CD4-positive, CD25-positive, alpha-beta regulatory T cell (primary cell): ENCODE measurements at regions not wholly inside any gene's neighbourhood (a gene's known extent, or its start where the extent isn't known, plus 50 kb on each side); places are given as distances from the start of the nearest gene placed in this dataset.
"Not testable (repeated sequence)": the region's sequence is repeated elsewhere in the genome, so short reads cannot be mapped to it uniquely, and the experiment has no call there.

Source experiments
- ATAC-seq, 2 donors: fragments of 150-1000 bp; cut with Tn5 transposase; one replicate each; pipeline ENCODE4 v1.10.0; 2021; ENCODE audit warnings: low read depth in 2 of 2, moderate number of reproducible peaks in 2 of 2, moderate library complexity in 1 of 2
- DNase-seq, 3 donors: peaks; one replicate each; pipeline versions ENCODE4 v3.0.0 to v3.0.0-alpha.2; 2012 to 2022; ENCODE audit warnings: mixed read lengths in 1 of 3
- H3K27ac ChIP-seq: one replicate; pipeline ENCODE4 v1.7.0; 2013; ENCODE audit warnings: mild to moderate bottlenecking, low read length; ENCODE audit not compliant: insufficient read depth, poor library complexity, severe bottlenecking
- H3K27me3 ChIP-seq: one replicate; pipeline ENCODE4 v1.7.0; 2013; ENCODE audit warnings: low read length; ENCODE audit not compliant: control insufficient read depth, insufficient read depth
- H3K36me3 ChIP-seq: one replicate; pipeline ENCODE4 v1.7.0; 2013; ENCODE audit warnings: mild to moderate bottlenecking, low read length, moderate library complexity; ENCODE audit not compliant: control insufficient read depth, insufficient read depth
- H3K4me1 ChIP-seq: 2 replicates; pipeline ENCODE4 v1.7.0; 2013; ENCODE audit warnings: mild to moderate bottlenecking, low read length; ENCODE audit not compliant: insufficient read depth, control insufficient read depth, poor library complexity, severe bottlenecking
- H3K4me3 ChIP-seq: one replicate; pipeline ENCODE4 v1.7.0; 2013; ENCODE audit warnings: low read depth, mild to moderate bottlenecking, low read length, moderate library complexity
- H3K9me3 ChIP-seq, 2 experiments: 1 replicate in 1 of 2; 2 replicates in 1 of 2; pipeline ENCODE4 v1.7.0; 2013; ENCODE audit warnings: low read length in 2 of 2, mild to moderate bottlenecking in 1 of 2, moderate library complexity in 1 of 2; ENCODE audit not compliant: control insufficient read depth in 2 of 2
- H3K27ac Mint-ChIP-seq, 3 donors: one replicate each; pipeline ENCODE4 v1.8.0; 2020 to 2022; ENCODE audit warnings: mild to moderate bottlenecking in 3 of 3, mixed read lengths in 3 of 3, moderate library complexity in 2 of 3
- H3K27me3 Mint-ChIP-seq: one replicate; pipeline ENCODE4 v1.8.0; 2022; ENCODE audit warnings: mild to moderate bottlenecking, mixed read lengths
- H3K36me3 Mint-ChIP-seq: one replicate; pipeline ENCODE4 v1.8.0; 2020; ENCODE audit warnings: mixed read lengths
- H3K4me1 Mint-ChIP-seq, 4 donors: one replicate each; pipeline ENCODE4 v1.8.0; 2020 to 2022; ENCODE audit warnings: mixed read lengths in 4 of 4, mild to moderate bottlenecking in 1 of 4
- H3K4me3 Mint-ChIP-seq, 4 donors: one replicate each; pipeline ENCODE4 v1.8.0; 2020 to 2022; ENCODE audit warnings: mild to moderate bottlenecking in 4 of 4, mixed read lengths in 4 of 4, moderate library complexity in 3 of 4
- H3K9me3 Mint-ChIP-seq, 7 donors: one replicate each; pipeline ENCODE4 v1.8.0; 2020 to 2022; ENCODE audit warnings: mixed read lengths in 7 of 7, mild to moderate bottlenecking in 3 of 7, moderate library complexity in 2 of 7

DNA sequence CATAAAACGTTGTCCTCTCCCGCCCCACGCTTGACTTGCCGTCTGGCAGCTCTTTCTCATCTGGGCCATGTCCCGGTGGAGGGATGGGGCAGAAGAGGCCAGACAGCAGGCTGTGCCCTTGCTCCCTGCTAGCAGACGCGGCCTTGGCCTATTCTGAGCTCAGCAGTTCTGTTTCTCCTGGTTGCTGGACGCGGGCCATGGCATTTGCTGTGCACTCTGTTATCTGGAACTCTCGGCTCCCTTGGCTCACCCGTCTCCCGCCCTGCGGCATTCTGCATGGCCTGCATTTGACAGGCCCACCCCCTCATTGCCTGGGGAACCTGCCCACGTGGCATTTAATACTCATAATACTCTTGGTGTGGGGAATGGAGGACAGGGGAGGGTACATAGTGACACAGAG lies 146.3 kb downstream of the BCL2L11 start:
- H3K4me3 ChIP-seq, H3K4me1 ChIP-seq, H3K27me3 Mint-ChIP-seq, H3K27ac ChIP-seq, ATAC-seq, H3K4me3 Mint-ChIP-seq, H3K36me3 ChIP-seq, H3K27me3 ChIP-seq, DNase-seq, H3K36me3 Mint-ChIP-seq, H3K4me1 Mint-ChIP-seq, H3K9me3 Mint-ChIP-seq, H3K9me3 ChIP-seq, H3K27ac Mint-ChIP-seq: not testable (repeated sequence)

DNA sequence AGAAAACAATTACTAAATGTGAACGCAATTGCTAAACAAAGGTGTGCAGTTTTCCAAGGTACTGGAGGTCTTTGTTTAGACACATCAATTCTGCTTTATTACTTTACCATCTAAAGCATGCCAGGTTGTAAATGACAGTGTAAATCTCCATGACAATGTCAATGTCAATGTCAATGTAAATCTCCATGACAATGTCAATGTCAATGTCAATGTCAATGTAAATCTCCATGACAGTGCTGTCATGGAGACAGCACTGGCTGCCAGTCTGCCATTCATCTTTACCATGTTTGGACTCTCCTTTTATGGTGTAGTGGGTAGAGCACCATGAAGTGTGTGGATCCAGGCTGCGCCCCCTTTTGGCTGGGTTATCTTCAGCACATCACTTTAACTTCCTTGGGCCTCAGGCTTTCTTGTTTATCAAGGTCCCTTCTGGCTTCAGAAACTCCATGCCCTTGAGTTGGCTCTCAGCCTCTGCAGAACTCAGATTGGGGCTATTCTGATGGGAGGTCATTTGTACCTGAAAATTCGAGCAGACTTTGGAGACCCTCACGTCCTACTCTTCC lies 149.1 kb downstream of the BCL2L11 start:
- H3K27ac Mint-ChIP-seq, H3K9me3 Mint-ChIP-seq, H3K36me3 Mint-ChIP-seq, H3K36me3 ChIP-seq, ATAC-seq, H3K27me3 Mint-ChIP-seq, H3K4me3 Mint-ChIP-seq, H3K4me1 Mint-ChIP-seq, DNase-seq, H3K27me3 ChIP-seq, H3K4me1 ChIP-seq, H3K27ac ChIP-seq, H3K9me3 ChIP-seq, H3K4me3 ChIP-seq: not testable (repeated sequence)

DNA sequence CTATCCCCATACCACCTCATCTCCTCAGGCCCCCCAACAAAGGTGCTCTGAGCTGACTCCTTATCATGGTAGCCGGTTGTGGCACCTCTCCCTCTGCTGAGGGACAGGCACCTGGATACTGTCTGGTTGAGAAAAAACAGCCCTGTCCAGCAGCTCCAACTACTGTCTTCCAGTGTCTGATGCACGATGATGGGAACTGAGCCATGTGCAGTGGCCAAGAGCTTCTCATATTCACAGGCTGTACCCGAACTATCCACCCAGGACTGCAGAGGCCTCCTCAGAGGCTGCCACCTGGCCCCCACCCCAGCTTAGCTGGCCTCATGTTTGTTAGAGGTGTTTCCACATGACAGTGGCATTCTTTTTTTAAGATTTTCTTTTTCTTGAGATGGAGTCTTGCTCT lies 149.9 kb downstream of the BCL2L11 start:
- H3K36me3 ChIP-seq, H3K27ac Mint-ChIP-seq, H3K27me3 Mint-ChIP-seq, H3K4me1 ChIP-seq, H3K4me3 Mint-ChIP-seq, H3K27ac ChIP-seq, DNase-seq, H3K4me1 Mint-ChIP-seq, H3K36me3 Mint-ChIP-seq, H3K9me3 ChIP-seq, H3K4me3 ChIP-seq, H3K27me3 ChIP-seq, ATAC-seq, H3K9me3 Mint-ChIP-seq: not testable (repeated sequence)

DNA sequence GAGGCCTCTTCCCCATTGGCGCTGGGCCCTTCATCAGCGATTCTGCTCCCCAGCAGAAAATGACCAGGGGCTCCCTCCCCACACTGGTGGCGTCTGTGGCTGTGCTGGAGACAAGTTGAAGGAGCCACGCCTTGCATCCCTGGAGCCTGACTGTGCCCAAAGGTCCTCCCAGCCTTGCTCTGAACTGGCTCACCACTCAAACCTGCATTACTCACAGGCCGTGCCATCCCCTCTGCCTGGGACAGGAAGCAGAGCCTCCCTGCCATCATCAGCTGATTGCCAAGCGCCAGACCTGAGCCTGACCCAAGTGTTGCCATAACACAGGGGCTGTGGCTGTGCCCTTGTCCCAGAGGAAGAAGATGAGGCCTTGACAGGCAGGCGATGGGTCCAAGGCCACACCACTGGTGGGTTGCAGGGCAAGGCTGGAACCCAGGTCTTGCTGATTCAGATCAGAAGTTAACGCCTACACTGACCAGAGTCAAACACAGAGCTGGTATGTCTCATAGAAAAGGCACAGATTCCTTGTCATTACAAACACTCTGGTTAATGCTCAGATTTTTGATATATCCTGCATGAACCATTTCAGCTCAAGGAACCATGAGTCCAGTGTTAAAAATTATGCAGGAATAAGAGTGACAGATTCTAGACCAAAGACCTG lies 151.1 kb downstream of the BCL2L11 start:
- not testable (repeated sequence) for H3K27ac ChIP-seq, H3K9me3 Mint-ChIP-seq, H3K4me1 Mint-ChIP-seq, H3K36me3 ChIP-seq, H3K4me1 ChIP-seq, H3K27me3 ChIP-seq, H3K4me3 Mint-ChIP-seq, H3K9me3 ChIP-seq, H3K27ac Mint-ChIP-seq, ATAC-seq, H3K4me3 ChIP-seq, DNase-seq, H3K27me3 Mint-ChIP-seq, H3K36me3 Mint-ChIP-seq

DNA sequence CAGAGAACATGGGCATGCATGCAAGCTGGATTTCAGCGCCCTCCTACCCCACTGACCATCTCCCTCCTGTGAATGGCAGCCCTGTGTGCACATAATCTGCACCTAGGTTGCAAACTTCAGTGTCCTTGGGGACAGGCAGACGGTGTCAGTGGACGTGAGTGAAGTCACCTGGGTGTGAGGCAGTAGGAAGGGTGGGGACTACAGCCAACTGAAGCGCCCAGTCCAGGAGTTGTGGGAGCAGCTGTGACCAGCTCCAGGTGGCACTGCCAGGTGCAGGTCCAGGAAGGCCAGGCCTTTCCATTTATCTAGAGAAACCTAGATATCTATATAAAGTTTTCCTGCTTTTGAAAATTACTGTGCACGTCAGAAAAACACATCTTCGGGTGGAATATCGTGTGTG lies 152.3 kb downstream of the BCL2L11 start:
- H3K4me3 Mint-ChIP-seq, H3K27me3 Mint-ChIP-seq, H3K36me3 ChIP-seq, H3K36me3 Mint-ChIP-seq, ATAC-seq, H3K27me3 ChIP-seq, H3K27ac ChIP-seq, H3K4me1 Mint-ChIP-seq, H3K27ac Mint-ChIP-seq, DNase-seq, H3K9me3 ChIP-seq, H3K4me3 ChIP-seq, H3K4me1 ChIP-seq, H3K9me3 Mint-ChIP-seq: not testable (repeated sequence)

DNA sequence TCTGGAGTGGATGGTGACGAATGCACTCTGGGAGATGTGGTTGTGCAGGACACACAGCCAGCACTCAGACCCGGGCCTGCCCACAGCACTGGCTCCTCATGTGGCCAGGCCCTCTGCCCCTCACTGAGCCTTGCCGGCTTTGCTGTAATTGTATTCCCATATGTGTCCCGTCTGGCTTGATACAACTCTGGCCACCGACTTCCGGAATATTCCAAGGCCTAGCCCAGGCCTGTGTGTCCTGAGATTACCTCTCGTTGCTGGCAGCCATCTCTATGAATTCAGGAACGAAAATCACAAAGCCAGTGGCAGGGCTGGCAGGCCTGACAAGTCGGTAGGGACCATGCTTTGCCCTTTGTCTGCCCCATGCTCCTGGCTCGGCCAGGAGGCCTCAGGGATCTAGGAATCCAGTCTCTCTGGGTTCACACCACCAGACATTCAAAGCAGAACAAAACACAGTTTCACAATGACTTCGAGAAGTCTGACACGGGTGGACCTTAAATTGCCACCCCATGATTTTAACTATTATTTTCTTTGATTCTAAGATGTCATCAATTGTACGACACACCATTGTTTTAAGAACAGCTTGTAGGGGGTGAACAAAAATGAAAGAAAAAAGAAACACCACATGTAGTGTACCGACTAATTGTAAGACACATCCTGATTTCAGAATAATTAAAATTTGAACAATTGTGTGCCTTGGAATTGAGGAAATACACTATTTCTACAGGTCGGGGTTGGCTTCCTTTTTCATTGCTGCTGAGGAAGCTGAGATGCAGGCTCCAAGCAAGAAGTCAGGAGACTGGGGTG lies 154.5 kb downstream of the BCL2L11 start:
- not testable (repeated sequence) for H3K27me3 ChIP-seq, H3K9me3 Mint-ChIP-seq, ATAC-seq, H3K4me3 Mint-ChIP-seq, H3K27ac Mint-ChIP-seq, H3K4me1 ChIP-seq, H3K27ac ChIP-seq, H3K36me3 Mint-ChIP-seq, H3K27me3 Mint-ChIP-seq, H3K4me3 ChIP-seq, H3K4me1 Mint-ChIP-seq, H3K36me3 ChIP-seq, DNase-seq, H3K9me3 ChIP-seq

DNA sequence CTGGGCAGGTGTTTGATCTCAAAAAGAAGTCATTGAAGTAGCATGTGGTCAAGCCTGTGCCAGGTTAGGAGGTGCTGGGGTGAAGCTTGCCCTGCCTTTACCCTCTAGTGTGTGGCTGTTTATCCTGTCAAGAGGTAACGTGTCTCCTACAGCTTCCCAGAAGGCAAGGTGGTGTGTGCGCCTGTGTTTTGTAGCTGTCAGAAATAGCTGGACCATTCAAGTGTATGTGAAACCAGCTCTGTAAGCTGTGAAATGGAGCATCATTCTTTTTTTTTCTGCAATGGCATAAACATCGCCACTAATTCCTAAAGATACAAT lies 155.1 kb downstream of the BCL2L11 start:
- not testable (repeated sequence) for H3K27ac ChIP-seq, DNase-seq, H3K9me3 ChIP-seq, H3K4me3 ChIP-seq, H3K27ac Mint-ChIP-seq, H3K36me3 Mint-ChIP-seq, H3K27me3 Mint-ChIP-seq, ATAC-seq, H3K9me3 Mint-ChIP-seq, H3K4me3 Mint-ChIP-seq, H3K27me3 ChIP-seq, H3K4me1 ChIP-seq, H3K36me3 ChIP-seq, H3K4me1 Mint-ChIP-seq

DNA sequence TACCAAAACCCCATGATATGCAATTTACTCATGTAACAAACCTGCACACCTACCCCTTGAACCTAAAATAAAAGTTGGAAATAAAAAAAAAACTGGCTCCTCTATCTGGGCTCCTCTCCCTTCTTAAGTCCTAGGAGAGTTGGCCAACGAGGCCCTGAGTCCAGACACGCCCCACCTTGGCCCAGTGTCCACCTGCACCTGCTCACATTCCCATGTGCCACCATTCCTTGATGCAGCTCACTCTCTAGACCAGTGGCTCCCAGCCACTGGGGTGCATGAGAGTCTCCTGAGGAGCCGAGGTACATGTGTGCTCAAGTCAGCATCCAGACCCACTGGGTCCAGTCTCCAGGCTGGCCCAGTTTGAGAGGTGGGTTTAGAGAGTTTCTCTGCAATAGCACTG lies 157.4 kb downstream of the BCL2L11 start:
- H3K36me3 Mint-ChIP-seq, H3K27ac ChIP-seq, H3K27ac Mint-ChIP-seq, H3K27me3 Mint-ChIP-seq, H3K4me1 Mint-ChIP-seq, H3K27me3 ChIP-seq, ATAC-seq, H3K4me3 Mint-ChIP-seq, H3K4me1 ChIP-seq, H3K9me3 Mint-ChIP-seq, H3K4me3 ChIP-seq, DNase-seq, H3K9me3 ChIP-seq, H3K36me3 ChIP-seq: not testable (repeated sequence)
